ENCODE measurements at regions not wholly inside any gene's neighbourhood (a gene's known extent, or its start where the extent isn't known, plus 50 kb on each side); places are given as distances from the start of the nearest gene placed in this dataset.

- no peak for TF ChIP-seq ZNF274 (IDR thresholded peaks at IDR 0.05; ENCODE audit: low read depth, low read length)
- TF ChIP-seq YY1 (IDR thresholded peaks at IDR 0.05; ENCODE audit: insufficient read depth, insufficient read length), result no peak
- no peak for TF ChIP-seq SUZ12 (IDR thresholded peaks at IDR 0.05; ENCODE audit: extremely low read depth, insufficient read depth, insufficient read length)
Measured at GRCh38 chr6:2309122-2309521, 63.7 kb upstream of the GMDS start.

All from NT2/D1 (cell line).